ENCODE measurements at regions not wholly inside any gene's neighbourhood (a gene's known extent, or its start where the extent isn't known, plus 50 kb on each side); places are given as distances from the start of the nearest gene placed in this dataset.

GRCh38 chr7:54831046-54831643, 72.1 kb upstream of the SEC61G start:
- TF ChIP-seq, protein P1, sequence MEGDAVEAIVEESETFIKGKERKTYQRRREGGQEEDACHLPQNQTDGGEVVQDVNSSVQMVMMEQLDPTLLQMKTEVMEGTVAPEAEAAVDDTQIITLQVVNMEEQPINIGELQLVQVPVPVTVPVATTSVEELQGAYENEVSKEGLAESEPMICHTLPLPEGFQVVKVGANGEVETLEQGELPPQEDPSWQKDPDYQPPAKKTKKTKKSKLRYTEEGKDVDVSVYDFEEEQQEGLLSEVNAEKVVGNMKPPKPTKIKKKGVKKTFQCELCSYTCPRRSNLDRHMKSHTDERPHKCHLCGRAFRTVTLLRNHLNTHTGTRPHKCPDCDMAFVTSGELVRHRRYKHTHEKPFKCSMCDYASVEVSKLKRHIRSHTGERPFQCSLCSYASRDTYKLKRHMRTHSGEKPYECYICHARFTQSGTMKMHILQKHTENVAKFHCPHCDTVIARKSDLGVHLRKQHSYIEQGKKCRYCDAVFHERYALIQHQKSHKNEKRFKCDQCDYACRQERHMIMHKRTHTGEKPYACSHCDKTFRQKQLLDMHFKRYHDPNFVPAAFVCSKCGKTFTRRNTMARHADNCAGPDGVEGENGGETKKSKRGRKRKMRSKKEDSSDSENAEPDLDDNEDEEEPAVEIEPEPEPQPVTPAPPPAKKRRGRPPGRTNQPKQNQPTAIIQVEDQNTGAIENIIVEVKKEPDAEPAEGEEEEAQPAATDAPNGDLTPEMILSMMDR (IDR thresholded peaks at IDR 0.05): no peak
- no peak for TF ChIP-seq EP300 (IDR thresholded peaks at IDR 0.05)
